HG02798 (cell line): ENCODE measurements at regions not wholly inside any gene's neighbourhood (a gene's known extent, or its start where the extent isn't known, plus 50 kb on each side); places are given as distances from the start of the nearest gene placed in this dataset.
A peak's percentile ranks its signal among the peaks of the same experiment; 100 is the strongest.

Experiments used
- ATAC-seq: cut with Tn5 transposase; IDR thresholded peaks from one replicate; pipeline ENCODE4 v1.9.1; 2021; ENCODE audit warnings: mild to moderate bottlenecking; ENCODE audit not compliant: unreplicated experiment, poor library complexity

GRCh38 chr12:89861086-89861485 lies 152.4 kb upstream of the ATP2B1 start:
- ATAC-seq: no peak

- ATAC-seq: no peak
These were observed 151.0 kb upstream of the ATP2B1 start for GRCh38 chr12:89859508-89860220.

GRCh38 chr12:89858718-89859117 lies 150.1 kb upstream of the ATP2B1 start:
- ATAC-seq: no peak

GRCh38 chr12:89857652-89858274 lies 149.1 kb upstream of the ATP2B1 start:
- ATAC-seq: peak; percentile 29

GRCh38 chr12:89856431-89856830 lies 147.8 kb upstream of the ATP2B1 start:
- ATAC-seq: peak; percentile 87

GRCh38 chr12:89848732-89849131 lies 140.1 kb upstream of the ATP2B1 start:
- ATAC-seq: no peak

- no peak for ATAC-seq
These were observed 137.9 kb upstream of the ATP2B1 start for GRCh38 chr12:89846473-89847055.

- no peak for ATAC-seq
These were observed 137.1 kb upstream of the ATP2B1 start for GRCh38 chr12:89845767-89846166.

- no peak for ATAC-seq
These were observed 136.7 kb upstream of the ATP2B1 start for GRCh38 chr12:89845366-89845765.

GRCh38 chr12:89844539-89844938 lies 135.9 kb upstream of the ATP2B1 start:
- no peak for ATAC-seq

GRCh38 chr12:89840162-89840922 lies 131.7 kb upstream of the ATP2B1 start:
- ATAC-seq: no peak

- no peak for ATAC-seq
These were observed 130.8 kb upstream of the ATP2B1 start for GRCh38 chr12:89839444-89839843.

- no peak for ATAC-seq
These were observed 130.2 kb upstream of the ATP2B1 start for GRCh38 chr12:89838833-89839232.

- ATAC-seq: no peak
These were observed 127.4 kb upstream of the ATP2B1 start for GRCh38 chr12:89836026-89836425.

- no peak for ATAC-seq
These were observed 126.0 kb upstream of the ATP2B1 start for GRCh38 chr12:89834676-89835075.

GRCh38 chr12:89833337-89834252 lies 125.0 kb upstream of the ATP2B1 start:
- ATAC-seq: no peak

- no peak for ATAC-seq
These were observed 123.7 kb upstream of the ATP2B1 start for GRCh38 chr12:89832336-89832735.

- ATAC-seq: no peak
These were observed 122.9 kb upstream of the ATP2B1 start for GRCh38 chr12:89831310-89832095.

GRCh38 chr12:89829434-89829975 lies 120.9 kb upstream of the ATP2B1 start:
- no peak for ATAC-seq
